Ascending aorta (tissue), 2 donors: ENCODE measurements at regions not wholly inside any gene's neighbourhood (a gene's known extent, or its start where the extent isn't known, plus 50 kb on each side); places are given as distances from the start of the nearest gene placed in this dataset.

Source experiments
- DNase-seq, 2 donors: peaks; one replicate each; pipeline ENCODE4 v3.0.0-alpha.2; 2019; ENCODE audit warnings: low spot score in 2 of 2
- H3K27ac ChIP-seq, 2 donors: fragments of 200-600 bp; sonication (generic); one replicate each; pipeline ENCODE4 v1.5.1; 2016 to 2017; ENCODE audit warnings: mild to moderate bottlenecking in 1 of 2
- H3K27me3 ChIP-seq: fragments of 200-600 bp; sonication (generic); one replicate; pipeline ENCODE4 v1.5.1; 2017
- H3K36me3 ChIP-seq, 2 donors: fragments of 200-600 bp; sonication (generic); one replicate each; pipeline ENCODE4 v1.5.1; 2016
- H3K4me1 ChIP-seq, 2 donors: fragments of 200-600 bp; sonication (generic); one replicate each; pipeline ENCODE4 v1.5.1; 2016 to 2017; ENCODE audit warnings: mild to moderate bottlenecking in 1 of 2
- H3K4me3 ChIP-seq, 2 donors: fragments of 200-600 bp; sonication (generic); one replicate each; pipeline ENCODE4 v1.5.1; 2016 to 2017; ENCODE audit warnings: mild to moderate bottlenecking in 1 of 2
- H3K9me3 ChIP-seq, 2 donors: fragments of 200-600 bp; sonication (generic); one replicate each; pipeline ENCODE4 v1.5.1; 2016
- CTCF ChIP-seq, 3 experiments: fragments of 200-600 bp in 2 of 3; fragments of 450-650 bp in 1 of 3; sonication (generic) in 2 of 3; IDR thresholded peaks; one replicate each; pipeline ENCODE4 v1.5.1; 2016 to 2019; ENCODE audit warnings: antibody characterized with exemption in 3 of 3, mild to moderate bottlenecking in 1 of 3, moderate library complexity in 1 of 3
- intact Hi-C: fragments of 100-400 bp; cut with DNase I; formaldehyde crosslinking; loops from one replicate; pipeline ENCODE4 v1.15.1; 2023

- Histone ChIP-seq H3K27ac (no peak overlapping the region), H3K4me3 (no peak overlapping the region), H3K4me1 (no peaks in the 10 kb centered on the region), H3K36me3 (no peaks in the 10 kb centered on the region), H3K27me3 (no peaks in the 10 kb centered on the region), H3K9me3 (no peaks in the 10 kb centered on the region)
- no peak for TF ChIP-seq CTCF (IDR thresholded peaks at IDR 0.05)
- intact Hi-C loops = no loop called here
- no peak for DNase-seq
These were observed 478.0 kb downstream of the ENC1 start for GRCh38 chr5:74162524-74162923.

GRCh38 chr5:74161170-74161569 is 479.4 kb downstream of the ENC1 start:
- H3K4me1 ChIP-seq = no peaks in the 10 kb centered on the region
- H3K27me3 ChIP-seq = no peaks in the 10 kb centered on the region
- intact Hi-C loops = no loop called here
- H3K9me3 ChIP-seq = no peaks in the 10 kb centered on the region
- TF ChIP-seq CTCF (IDR thresholded peaks at IDR 0.05) = no peak
- no peak for DNase-seq
- H3K36me3 ChIP-seq = no peaks in the 10 kb centered on the region
- no peak overlapping the region for H3K27ac ChIP-seq
- H3K4me3 ChIP-seq = no peak overlapping the region

- intact Hi-C loops = no loop called here
- Histone ChIP-seq H3K9me3 (no peaks in the 10 kb centered on the region), H3K4me3 (no peak overlapping the region), H3K36me3 (no peaks in the 10 kb centered on the region), H3K4me1 (no peaks in the 10 kb centered on the region), H3K27me3 (no peaks in the 10 kb centered on the region), H3K27ac (no peak overlapping the region)
- TF ChIP-seq CTCF (IDR thresholded peaks at IDR 0.05) = no peak
- no peak for DNase-seq
These were observed 483.7 kb downstream of the ENC1 start for GRCh38 chr5:74156728-74157383.

GRCh38 chr5:74155501-74155900 is 485.0 kb downstream of the ENC1 start:
- intact Hi-C loops = no loop called here
- Histone ChIP-seq H3K9me3 (no peaks in the 10 kb centered on the region), H3K4me3 (no peak overlapping the region), H3K27ac (no peak overlapping the region), H3K27me3 (no peaks in the 10 kb centered on the region), H3K4me1 (no peaks in the 10 kb centered on the region), H3K36me3 (no peaks in the 10 kb centered on the region)
- no peak for DNase-seq
- no peak for TF ChIP-seq CTCF (IDR thresholded peaks at IDR 0.05)

- Histone ChIP-seq H3K36me3 (no peaks in the 10 kb centered on the region), H3K4me1 (no peaks in the 10 kb centered on the region), H3K27me3 (no peaks in the 10 kb centered on the region), H3K4me3 (no peak overlapping the region), H3K27ac (no peak overlapping the region), H3K9me3 (no peaks in the 10 kb centered on the region)
- intact Hi-C loops = no loop called here
- no peak for TF ChIP-seq CTCF (IDR thresholded peaks at IDR 0.05)
- DNase-seq = no peak
These were observed 486.0 kb downstream of the ENC1 start for GRCh38 chr5:74154526-74154925.
